ENCODE measurements at regions not wholly inside any gene's neighbourhood (a gene's known extent, or its start where the extent isn't known, plus 50 kb on each side); places are given as distances from the start of the nearest gene placed in this dataset.

DNA sequence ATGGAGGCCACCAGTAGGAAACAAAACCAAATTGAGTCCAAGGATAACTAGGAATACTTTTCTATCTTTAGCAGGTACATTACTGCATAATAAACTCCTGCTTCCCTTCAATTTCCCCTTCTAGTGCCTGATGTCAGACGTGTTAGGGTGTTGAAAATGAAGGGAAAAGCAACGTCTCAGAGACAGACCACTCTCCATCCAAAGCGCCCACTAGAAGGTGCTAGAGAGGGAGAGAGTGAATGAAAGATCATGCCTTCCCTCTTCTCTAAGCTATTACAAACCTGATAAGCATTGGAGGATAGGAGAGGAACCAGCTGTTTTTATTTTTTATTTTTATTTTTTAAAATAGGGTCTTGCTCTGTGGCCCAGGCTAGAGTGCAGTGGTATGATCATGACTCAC, 64.1 kb downstream of the ZNF641 start:
- DNase-seq, result peak; percentile 15

DNA sequence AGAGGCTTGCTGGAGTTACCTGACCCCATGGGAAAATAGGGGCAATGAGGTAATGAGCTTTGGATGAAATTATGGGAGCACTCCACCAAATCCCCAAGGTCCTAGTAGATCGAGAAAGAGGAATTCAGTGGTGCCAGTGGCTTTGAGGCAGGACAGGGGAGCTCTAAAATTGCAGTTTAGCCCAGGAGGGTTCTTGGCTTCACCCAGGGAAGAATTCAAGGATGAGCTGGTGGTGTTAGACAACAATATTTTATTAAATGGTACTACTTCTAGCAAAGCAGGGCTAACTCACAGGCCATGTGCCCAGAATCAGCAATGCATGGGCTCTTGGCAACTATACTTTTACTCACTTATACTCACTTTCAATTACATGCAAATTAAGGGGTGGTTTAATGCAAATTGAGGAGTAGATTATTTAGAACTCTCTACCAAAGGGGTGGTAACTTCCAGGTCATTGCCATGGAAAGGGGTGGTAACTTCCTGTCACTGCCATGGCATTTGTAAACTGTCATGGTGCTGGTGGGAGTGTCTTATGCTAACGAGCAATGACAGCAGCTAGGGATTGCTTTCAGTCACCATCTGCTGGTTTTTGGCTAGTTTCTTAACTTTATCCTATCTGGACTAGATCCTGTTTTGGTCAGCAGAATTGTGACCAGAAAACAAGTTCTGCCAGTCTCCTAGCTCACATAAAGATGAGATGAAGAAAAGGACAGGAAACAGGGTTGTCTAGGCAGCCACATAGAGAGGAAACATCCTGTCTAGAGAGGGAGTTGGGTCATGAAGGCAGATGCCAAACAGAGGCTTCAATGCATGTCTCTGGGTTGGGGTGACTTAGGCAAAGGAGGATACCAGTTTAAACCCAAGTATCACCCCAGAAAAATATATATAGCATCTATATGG, 64.7 kb downstream of the ZNF641 start:
- DNase-seq, result peak; percentile 37

DNA sequence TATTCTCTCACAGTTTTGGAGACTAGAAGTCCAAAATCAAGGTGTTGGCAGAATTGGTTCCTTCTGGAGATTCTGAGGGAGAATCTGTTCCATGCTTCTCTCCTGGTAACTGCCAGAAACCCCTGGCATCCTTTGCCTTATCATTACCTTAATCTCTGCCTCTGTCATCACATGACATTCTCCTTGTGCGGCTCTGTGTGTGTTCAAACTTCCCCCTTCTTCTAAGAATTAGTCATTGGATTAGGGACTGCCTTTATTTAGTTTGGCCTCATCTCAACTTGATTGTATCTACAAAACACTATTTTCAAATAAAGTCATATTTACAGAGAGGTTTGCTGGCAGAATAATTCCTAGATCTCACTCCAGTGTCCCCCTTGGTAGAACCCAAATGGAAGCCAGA, 68.9 kb downstream of the ZNF641 start:
- DNase-seq, result no peak

DNA sequence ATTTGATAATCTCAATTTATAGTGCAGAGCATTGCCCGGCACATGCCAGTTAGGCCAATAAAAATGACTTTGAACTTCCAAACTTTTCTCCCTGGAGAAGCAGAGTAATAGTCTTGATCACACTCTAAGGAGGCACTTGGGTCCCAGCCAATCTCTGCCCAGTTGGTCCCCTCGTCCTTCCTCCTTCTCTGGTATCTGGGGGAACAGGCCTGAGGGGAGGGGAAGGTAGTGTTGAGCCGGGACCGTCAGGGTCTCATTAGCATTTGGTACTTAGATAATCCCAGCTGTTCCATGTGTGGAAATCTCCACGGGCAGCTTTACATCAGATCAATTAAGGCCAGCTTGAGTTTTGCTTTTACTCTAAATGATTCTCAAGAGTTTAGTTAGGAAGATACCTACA, 70.1 kb downstream of the ZNF641 start:
- no peak for DNase-seq

DNA sequence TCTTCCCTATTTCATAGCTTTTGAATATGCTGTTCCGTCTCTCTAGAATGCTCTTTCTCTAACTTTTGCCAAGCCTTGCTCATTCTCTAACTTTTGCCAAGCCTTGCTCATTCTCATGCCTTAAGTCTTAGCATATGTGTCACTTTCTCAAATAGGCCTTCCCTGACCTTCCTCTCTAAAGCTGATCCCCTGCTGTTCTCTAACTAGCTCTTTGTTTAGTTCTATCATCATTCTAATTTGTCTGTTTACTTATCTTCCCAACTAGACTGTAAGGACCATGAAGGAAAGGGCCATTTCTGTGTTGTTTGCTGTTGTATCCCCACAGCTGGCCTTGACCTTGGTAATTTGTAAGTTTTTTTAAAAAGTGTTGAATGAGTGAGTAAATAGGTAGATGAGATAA, 71.1 kb downstream of the ZNF641 start:
- no peak for DNase-seq

DNA sequence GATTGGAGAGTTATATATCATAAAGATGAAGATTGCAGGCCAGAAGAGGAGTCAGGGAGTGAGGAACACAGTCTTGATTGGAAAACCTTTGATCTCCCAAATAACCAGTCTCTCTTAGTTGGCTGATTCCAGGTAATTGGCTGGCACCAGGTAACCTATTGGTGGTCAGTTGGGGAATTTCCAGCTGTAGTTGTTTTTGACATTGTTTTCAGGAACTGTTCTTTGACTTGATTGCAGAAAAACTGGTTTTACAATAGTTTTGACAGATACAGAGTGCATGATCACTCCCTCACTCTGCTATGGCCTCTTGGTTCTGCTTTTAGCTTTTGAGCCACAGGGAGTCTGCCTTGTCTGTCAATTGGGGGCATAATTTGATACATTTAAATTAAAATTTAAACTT, 71.6 kb downstream of the ZNF641 start:
- DNase-seq, result no peak

DNA sequence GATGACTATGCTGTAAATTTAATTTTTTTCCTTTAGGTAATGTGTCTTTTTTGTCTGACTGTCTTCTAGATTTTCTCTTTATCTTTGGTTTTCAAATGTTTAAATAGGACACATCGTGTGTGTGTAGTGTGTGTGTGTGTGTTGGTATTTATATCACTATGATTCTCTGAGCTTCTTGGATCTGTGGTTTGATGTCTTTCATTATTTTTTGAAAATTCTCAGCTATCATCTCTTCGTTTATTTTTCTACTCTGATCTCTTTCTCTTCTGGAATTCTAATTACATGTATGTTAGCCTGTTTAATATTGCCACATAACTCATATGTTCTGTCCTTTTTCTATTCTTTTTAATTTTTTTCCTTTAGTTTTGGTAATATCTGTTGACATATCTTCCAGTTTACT, 73.5 kb upstream of the OR10AD1 start:
- no peak for DNase-seq

DNA sequence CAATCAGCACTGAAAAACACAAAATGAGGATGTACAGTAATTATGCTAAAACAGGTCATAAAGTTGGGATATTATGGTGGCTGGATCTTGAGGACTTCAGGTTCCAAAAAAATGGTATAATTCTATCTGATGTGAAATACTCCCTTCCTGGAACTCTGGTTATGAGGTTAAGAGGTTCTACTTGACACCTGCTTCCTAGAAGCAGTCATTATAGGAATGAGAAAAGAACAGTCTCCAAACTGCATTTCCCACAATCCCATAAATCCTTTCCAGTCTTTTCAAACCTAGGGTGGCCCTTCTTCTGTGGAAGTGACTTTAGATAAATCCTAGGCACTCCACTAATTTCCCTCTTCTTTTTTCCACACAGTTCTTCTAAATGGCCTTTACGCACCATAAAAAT, 63.7 kb upstream of the OR10AD1 start:
- no peak for DNase-seq

DNA sequence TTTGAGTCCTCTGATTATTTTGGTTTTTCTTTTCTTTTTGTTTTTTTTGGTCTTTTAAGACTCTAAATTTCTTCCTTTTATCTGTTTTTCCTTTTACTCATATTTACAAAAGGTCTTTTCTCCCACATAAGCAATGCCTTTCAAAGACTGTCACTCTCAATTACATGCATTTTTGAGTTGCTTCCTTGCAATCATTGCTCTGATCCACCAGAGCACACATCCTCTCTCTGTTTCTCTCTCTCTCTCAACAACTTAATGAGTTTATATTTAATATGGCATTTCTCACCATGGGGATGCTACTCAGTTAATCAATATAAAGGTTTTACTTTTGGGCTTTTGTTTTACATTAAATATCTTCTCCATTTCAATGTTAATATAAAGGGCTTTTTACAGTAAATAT, 62.7 kb upstream of the OR10AD1 start:
- no peak for DNase-seq

DNA sequence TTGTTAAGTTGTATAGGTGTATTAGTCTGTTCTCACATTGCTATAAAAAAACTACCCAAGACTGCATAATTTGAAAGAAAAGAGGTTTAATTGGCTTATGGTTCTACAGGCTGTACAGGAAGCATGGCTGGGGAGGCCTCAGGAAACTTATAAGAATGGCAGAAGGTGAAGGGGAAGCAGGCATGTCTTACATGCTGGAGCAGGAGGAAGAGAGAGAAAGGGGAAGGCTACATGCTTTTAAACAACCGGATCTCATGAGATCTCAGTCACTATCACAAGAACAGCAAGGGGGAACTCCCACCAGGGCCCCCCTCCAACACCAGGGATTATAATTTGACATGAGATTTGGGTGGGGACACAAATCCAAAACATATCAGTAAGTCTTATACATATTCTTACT, 60.5 kb upstream of the OR10AD1 start:
- no peak for DNase-seq

DNA sequence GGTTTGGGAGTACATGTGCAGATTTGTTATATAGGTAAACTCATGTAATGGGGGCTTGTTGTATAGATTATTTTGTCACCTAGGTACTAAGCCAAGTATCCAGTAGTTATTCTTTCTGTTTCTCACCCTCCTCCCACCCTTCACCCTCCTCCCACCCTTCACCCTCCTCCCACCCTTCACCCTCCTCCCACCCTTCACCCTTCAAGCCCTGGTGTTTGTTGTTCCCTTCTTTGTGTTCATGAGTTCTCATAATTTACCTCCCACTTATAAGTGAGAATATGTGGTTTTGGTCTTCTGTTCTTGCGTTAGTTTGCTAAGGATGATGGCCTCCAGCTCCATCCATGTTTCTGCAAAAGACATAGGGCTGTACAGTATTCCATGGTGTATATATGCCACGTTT, 58.7 kb upstream of the OR10AD1 start:
- no peak for DNase-seq

Measured in CD4-positive, alpha-beta T cell treated with Interleukin-17A for 1 hour (primary cell).